HEK293T (cell line): ENCODE measurements at regions not wholly inside any gene's neighbourhood (a gene's known extent, or its start where the extent isn't known, plus 50 kb on each side); places are given as distances from the start of the nearest gene placed in this dataset.

ENCODE experiments used
- ELF4 ChIP-seq: fragments of 450-650 bp; IDR thresholded peaks from 2 replicates; pipeline ENCODE4 v1.6.1; 2017; ENCODE audit warnings: antibody characterized with exemption
- FOXA1 ChIP-seq: fragments of 450-650 bp; IDR thresholded peaks from 2 replicates; pipeline ENCODE4 v1.6.1; 2016; ENCODE audit warnings: mild to moderate bottlenecking
- SP1 ChIP-seq: fragments of 450-650 bp; IDR thresholded peaks from 2 replicates; pipeline ENCODE4 v1.6.1; 2017
- TARDBP ChIP-seq: fragments of 450-650 bp; IDR thresholded peaks from 2 replicates; pipeline ENCODE4 v1.6.1; 2016

- TF ChIP-seq TARDBP = no peak
- TF ChIP-seq ELF4 = no peak
- TF ChIP-seq FOXA1 = no peak
- TF ChIP-seq SP1 = no peak
These were observed 278.5 kb downstream of the ADAMTS20 start for GRCh38 chr12:43273467-43273866.
